ENCODE measurements at regions not wholly inside any gene's neighbourhood (a gene's known extent, or its start where the extent isn't known, plus 50 kb on each side); places are given as distances from the start of the nearest gene placed in this dataset.

- TF ChIP-seq CTCF (IDR thresholded peaks at IDR 0.05) (no peak), POLR2A (IDR thresholded peaks at IDR 0.05) (no peak)
Measured at GRCh38 chr14:42872786-42873185, 1266.1 kb downstream of the LRFN5 start.
